Uterus (tissue), 3 donors: ENCODE measurements at regions not wholly inside any gene's neighbourhood (a gene's known extent, or its start where the extent isn't known, plus 50 kb on each side); places are given as distances from the start of the nearest gene placed in this dataset.

Experiments used
- DNase-seq, 2 donors: peaks; one replicate each; pipeline ENCODE4 v3.0.0-alpha.2; 2019 to 2020
- H3K27ac ChIP-seq, 2 donors: fragments of 200-600 bp; sonication (generic); 1 replicate in 1 of 2; 2 replicates in 1 of 2; pipeline ENCODE4 v1.5.1; 2016 to 2018
- H3K27me3 ChIP-seq, 2 donors: fragments of 200-600 bp; sonication (generic); one replicate each; pipeline ENCODE4 v1.5.1; 2018 to 2019; ENCODE audit warnings: control low read depth in 1 of 2
- H3K36me3 ChIP-seq, 2 donors: fragments of 200-600 bp; sonication (generic); one replicate each; pipeline ENCODE4 v1.5.1; 2019; ENCODE audit warnings: control low read depth in 1 of 2
- H3K4me1 ChIP-seq, 2 donors: fragments of 200-600 bp; sonication (generic); one replicate each; pipeline ENCODE4 v1.5.1; 2018 to 2019; ENCODE audit warnings: control low read depth in 1 of 2
- H3K4me3 ChIP-seq, 2 donors: fragments of 200-600 bp; sonication (generic); 1 replicate in 1 of 2; 2 replicates in 1 of 2; pipeline ENCODE4 v1.5.1; 2018 to 2019; ENCODE audit warnings: mild to moderate bottlenecking in 1 of 2
- H3K9me3 ChIP-seq, 2 donors: fragments of 200-600 bp; sonication (generic); one replicate each; pipeline ENCODE4 v1.5.1; 2019; ENCODE audit warnings: control low read depth in 1 of 2
- CTCF ChIP-seq, 4 experiments: fragments of 200-600 bp in 2 of 4; fragments of 450-650 bp in 2 of 4; sonication (generic) in 2 of 4; IDR thresholded peaks; one replicate each; pipeline ENCODE4 v1.5.1; 2016 to 2019; ENCODE audit warnings: antibody characterized with exemption in 4 of 4, mild to moderate bottlenecking in 2 of 4, moderate library complexity in 1 of 4
- POLR2A ChIP-seq, 2 donors: fragments of 450-650 bp; IDR thresholded peaks; one replicate each; pipeline ENCODE4 v1.6.1; 2016; ENCODE audit warnings: antibody characterized with exemption in 2 of 2, mild to moderate bottlenecking in 1 of 2, moderate library complexity in 1 of 2
- intact Hi-C: fragments of 100-400 bp; cut with DNase I; formaldehyde crosslinking; loops from one replicate; pipeline ENCODE4 v1.15.1; 2023; ENCODE audit warnings: low total_unique reads
- donor health status: DM: yes; HTN: yes; CAD: no.

GRCh38 chr20:1710484-1710883, 52.9 kb upstream of the SIRPG start:
- TF ChIP-seq POLR2A (IDR thresholded peaks at IDR 0.05), result no peak
- no peak for TF ChIP-seq CTCF (IDR thresholded peaks at IDR 0.05)
- H3K27ac ChIP-seq, result no peak overlapping the region
- DNase-seq, result no peak
- H3K36me3 ChIP-seq, result no peaks in the 10 kb centered on the region
- H3K4me3 ChIP-seq, result no peak overlapping the region
- intact Hi-C loops, result no loop called here
- H3K27me3 ChIP-seq, result no peaks in the 10 kb centered on the region
- H3K9me3 ChIP-seq, result no peaks in the 10 kb centered on the region
- no peaks in the 10 kb centered on the region for H3K4me1 ChIP-seq

- no peaks in the 10 kb centered on the region for H3K9me3 ChIP-seq
- intact Hi-C loops, result no loop called here
- DNase-seq, result no peak
- H3K4me3 ChIP-seq, result no peak overlapping the region
- TF ChIP-seq POLR2A (IDR thresholded peaks at IDR 0.05), result no peak
- no peak for TF ChIP-seq CTCF (IDR thresholded peaks at IDR 0.05)
- H3K27me3 ChIP-seq, result no peaks in the 10 kb centered on the region
- H3K36me3 ChIP-seq, result no peaks in the 10 kb centered on the region
- H3K4me1 ChIP-seq, result no peaks in the 10 kb centered on the region
- H3K27ac ChIP-seq, result no peak overlapping the region
Observed at GRCh38 chr20:1707588-1708449, 50.2 kb upstream of the SIRPG start.
